G401 (cell line): ENCODE measurements at regions not wholly inside any gene's neighbourhood (a gene's known extent, or its start where the extent isn't known, plus 50 kb on each side); places are given as distances from the start of the nearest gene placed in this dataset.

ENCODE experiments used
- DNase-seq: peaks from one replicate; pipeline ENCODE4 v3.0.0-alpha.2; 2015; ENCODE audit warnings: low spot score
- in situ Hi-C: cut with HindIII; loops from 2 replicates; pipeline ENCODE4 v1.10.0; 2016; ENCODE audit warnings: low sequenced_read_pairs, mixed read lengths

- in situ Hi-C loops, result no loop called here
- DNase-seq, result no peak
Measured at GRCh38 chr12:19002216-19002615, 127.3 kb upstream of the PLEKHA5 start.

GRCh38 chr12:19003141-19003540 lies 126.4 kb upstream of the PLEKHA5 start:
- DNase-seq, result no peak
- in situ Hi-C loops, result no loop called here

GRCh38 chr12:19003987-19004619 lies 125.4 kb upstream of the PLEKHA5 start:
- in situ Hi-C loops, result no loop called here
- no peak for DNase-seq

- in situ Hi-C loops, result no loop called here
- no peak for DNase-seq
Measured at GRCh38 chr12:19005257-19005801, 124.2 kb upstream of the PLEKHA5 start.

- in situ Hi-C loops, result no loop called here
- no peak for DNase-seq
Measured at GRCh38 chr12:19006626-19007137, 122.9 kb upstream of the PLEKHA5 start.

GRCh38 chr12:19008102-19008501 lies 121.4 kb upstream of the PLEKHA5 start:
- DNase-seq, result no peak
- in situ Hi-C loops, result no loop called here

- in situ Hi-C loops, result no loop called here
- no peak for DNase-seq
Measured at GRCh38 chr12:19010087-19010486, 119.4 kb upstream of the PLEKHA5 start.

- DNase-seq, result no peak
- in situ Hi-C loops, result no loop called here
Measured at GRCh38 chr12:19010726-19011125, 118.8 kb upstream of the PLEKHA5 start.

- in situ Hi-C loops, result no loop called here
- no peak for DNase-seq
Measured at GRCh38 chr12:19012965-19013364, 116.6 kb upstream of the PLEKHA5 start.

- DNase-seq, result no peak
- in situ Hi-C loops, result no loop called here
Measured at GRCh38 chr12:19014240-19014639, 115.3 kb upstream of the PLEKHA5 start.

GRCh38 chr12:19015285-19015684 lies 114.2 kb upstream of the PLEKHA5 start:
- DNase-seq, result no peak
- in situ Hi-C loops, result no loop called here

- DNase-seq, result no peak
- in situ Hi-C loops, result no loop called here
Measured at GRCh38 chr12:19018302-19018970, 111.1 kb upstream of the PLEKHA5 start.

GRCh38 chr12:19021240-19021639 lies 108.3 kb upstream of the PLEKHA5 start:
- DNase-seq, result no peak
- in situ Hi-C loops, result no loop called here

- no peak for DNase-seq
- in situ Hi-C loops, result no loop called here
Measured at GRCh38 chr12:19021646-19022045, 107.9 kb upstream of the PLEKHA5 start.

- in situ Hi-C loops, result no loop called here
- no peak for DNase-seq
Measured at GRCh38 chr12:19025582-19025981, 104.0 kb upstream of the PLEKHA5 start.

- DNase-seq, result no peak
- in situ Hi-C loops, result no loop called here
Measured at GRCh38 chr12:19026034-19026433, 103.5 kb upstream of the PLEKHA5 start.

GRCh38 chr12:19026614-19027488 lies 102.7 kb upstream of the PLEKHA5 start:
- no peak for DNase-seq
- in situ Hi-C loops, result no loop called here

- in situ Hi-C loops, result no loop called here
- no peak for DNase-seq
Measured at GRCh38 chr12:19030180-19030579, 99.4 kb upstream of the PLEKHA5 start.

GRCh38 chr12:19030603-19031002 lies 98.9 kb upstream of the PLEKHA5 start:
- no peak for DNase-seq
- in situ Hi-C loops, result no loop called here

GRCh38 chr12:19031032-19031431 lies 98.5 kb upstream of the PLEKHA5 start:
- in situ Hi-C loops, result no loop called here
- no peak for DNase-seq
